Smooth muscle cell (in vitro differentiated cells): ENCODE measurements at regions not wholly inside any gene's neighbourhood (a gene's known extent, or its start where the extent isn't known, plus 50 kb on each side); places are given as distances from the start of the nearest gene placed in this dataset.

Experiments
- DNase-seq: peaks from one replicate; lab custom pipeline; 2025; ENCODE audit not compliant: unreplicated experiment; lab: John Stamatoyannopoulos, UW
- H2AFZ ChIP-seq: fragments of 200-600 bp; sonication (generic); 2 replicates; pipeline ENCODE4 v1.6.0; 2016; ENCODE audit warnings: antibody characterized with exemption, low read depth, mild to moderate bottlenecking
- H3F3A ChIP-seq: fragments of 200-600 bp; sonication (generic); 2 replicates; pipeline ENCODE4 v1.6.0; 2017; ENCODE audit warnings: antibody characterized with exemption, low read depth
- H3K27ac ChIP-seq: fragments of 200-600 bp; sonication (generic); 2 replicates; pipeline ENCODE4 v1.5.1; 2016; ENCODE audit warnings: low read depth, mild to moderate bottlenecking
- H3K27me3 ChIP-seq: fragments of 200-600 bp; sonication (generic); 2 replicates; pipeline ENCODE4 v1.6.1; 2016; ENCODE audit warnings: low read depth, mild to moderate bottlenecking
- H3K36me3 ChIP-seq: fragments of 200-600 bp; sonication (generic); 2 replicates; pipeline ENCODE4 v1.5.1; 2016; ENCODE audit warnings: low read depth
- H3K4me1 ChIP-seq: fragments of 200-600 bp; sonication (generic); 2 replicates; pipeline ENCODE4 v1.5.1; 2016; ENCODE audit warnings: low read depth
- H3K4me2 ChIP-seq: fragments of 200-600 bp; sonication (generic); 2 replicates; pipeline ENCODE4 v1.6.0; 2016; ENCODE audit warnings: mild to moderate bottlenecking
- H3K4me3 ChIP-seq: fragments of 200-600 bp; sonication (generic); 2 replicates; pipeline ENCODE4 v1.5.1; 2016; ENCODE audit warnings: mild to moderate bottlenecking
- H3K79me2 ChIP-seq: fragments of 200-600 bp; sonication (generic); 2 replicates; pipeline ENCODE4 v1.6.0; 2016; ENCODE audit warnings: low read depth, mild to moderate bottlenecking
- H3K9ac ChIP-seq: fragments of 200-600 bp; sonication (generic); 2 replicates; pipeline ENCODE4 v1.6.0; 2016; ENCODE audit warnings: low read depth
- H3K9me3 ChIP-seq: fragments of 200-600 bp; sonication (generic); replicated peaks from 2 replicates; pipeline ENCODE4 v1.5.1; 2016; ENCODE audit warnings: low read depth
- H4K20me1 ChIP-seq: fragments of 200-600 bp; sonication (generic); 2 replicates; pipeline ENCODE4 v1.6.0; 2016; ENCODE audit warnings: low read depth
- CTCF ChIP-seq: fragments of 200-600 bp; sonication (generic); IDR thresholded peaks from 2 replicates; pipeline ENCODE4 v1.5.1; 2017; ENCODE audit warnings: borderline replicate concordance, mild to moderate bottlenecking, antibody characterized with exemption; ENCODE audit not compliant: insufficient read depth, poor library complexity, severe bottlenecking
- WGBS: methylation state at CpG from one replicate; pipeline ENCODE4 v1.1.7; 2016; ENCODE audit warnings: low lambda C conversion rate; 5-methylcytosine and 5-hydroxymethylcytosine counted together

GRCh38 chr7:155360495-155361345, 63.0 kb downstream of the INSIG1 start:
- H3K4me2 ChIP-seq = no peak overlapping the region
- TF ChIP-seq CTCF = no peak
- DNase-seq = no peak
- peaks cover 4% of the 10 kb centered on the region for H3K4me1 ChIP-seq
- no peak overlapping the region for H2AFZ ChIP-seq
- no peaks in the 10 kb centered on the region for H3F3A ChIP-seq
- H4K20me1 ChIP-seq = no peaks in the 10 kb centered on the region
- no peak overlapping the region for H3K9ac ChIP-seq
- H3K27me3 ChIP-seq = peaks cover 77% of the 10 kb centered on the region
- H3K27ac ChIP-seq = no peak overlapping the region
- no peak overlapping the region for H3K4me3 ChIP-seq
- H3K79me2 ChIP-seq = no peaks in the 10 kb centered on the region
- H3K36me3 ChIP-seq = no peaks in the 10 kb centered on the region
- 78% methylated on average over 20 of the region's 20 CpGs for WGBS
- no peaks in the 10 kb centered on the region for H3K9me3 ChIP-seq

GRCh38 chr7:155361346-155361680, 63.6 kb downstream of the INSIG1 start:
- Histone ChIP-seq H3K79me2 (no peaks in the 10 kb centered on the region), H3K4me3 (no peak overlapping the region), H3K9ac (no peak overlapping the region), H3K4me1 (peaks cover 4% of the 10 kb centered on the region), H2AFZ (no peak overlapping the region), H3K4me2 (no peak overlapping the region), H3K27me3 (peaks cover 77% of the 10 kb centered on the region), H3K36me3 (no peaks in the 10 kb centered on the region), H4K20me1 (no peaks in the 10 kb centered on the region), H3K27ac (no peak overlapping the region), H3K9me3 (no peaks in the 10 kb centered on the region), H3F3A (no peaks in the 10 kb centered on the region)
- TF ChIP-seq CTCF = no peak
- no peak for DNase-seq
- WGBS = 70% methylated on average over 12 of the region's 12 CpGs

- Histone ChIP-seq H4K20me1 (no peaks in the 10 kb centered on the region), H2AFZ (no peak overlapping the region), H3K27ac (no peak overlapping the region), H3K9me3 (no peaks in the 10 kb centered on the region), H3K36me3 (no peaks in the 10 kb centered on the region), H3K79me2 (no peaks in the 10 kb centered on the region), H3K4me3 (no peak overlapping the region), H3K4me2 (no peak overlapping the region), H3K27me3 (peaks cover 74% of the 10 kb centered on the region), H3F3A (no peaks in the 10 kb centered on the region), H3K4me1 (peaks cover 4% of the 10 kb centered on the region), H3K9ac (no peak overlapping the region)
- 89% methylated on average over 7 of the region's 7 CpGs for WGBS
- DNase-seq = no peak
- no peak for TF ChIP-seq CTCF
Observed at GRCh38 chr7:155361947-155362346, 64.3 kb downstream of the INSIG1 start.
